Keratinocyte (primary cell): ENCODE measurements at regions not wholly inside any gene's neighbourhood (a gene's known extent, or its start where the extent isn't known, plus 50 kb on each side); places are given as distances from the start of the nearest gene placed in this dataset.

Experiments used
- DNase-seq: peaks from one replicate; pipeline ENCODE4 v3.0.0-alpha.2; 2011; ENCODE audit warnings: low read depth, missing footprints, low spot score
- FAIRE-seq: peaks from 2 replicates; lab custom pipeline; 2011; peaks lifted over from hg19 to GRCh38; lab: Jason Lieb, UNC
- H2AFZ ChIP-seq: 2 replicates; pipeline ENCODE4 v1.6.0; 2012; ENCODE audit warnings: low read length, control low read depth, inconsistent platforms; ENCODE audit not compliant: control insufficient read depth
- H3K27ac ChIP-seq: 2 replicates; pipeline ENCODE4 v1.5.1; 2011; ENCODE audit warnings: low read length; ENCODE audit not compliant: control insufficient read depth, insufficient read depth
- H3K27me3 ChIP-seq: 3 replicates; pipeline ENCODE4 v1.6.0; 2011; ENCODE audit warnings: low read length; ENCODE audit not compliant: control insufficient read depth, insufficient read depth; ENCODE audit errors: extremely low read depth
- H3K36me3 ChIP-seq, 2 experiments: 2 replicates in 1 of 2; 3 replicates in 1 of 2; pipeline ENCODE4 v1.5.1; 2011; ENCODE audit warnings: low read length in 2 of 2, mild to moderate bottlenecking in 1 of 2; ENCODE audit not compliant: control insufficient read depth in 2 of 2, insufficient read depth in 2 of 2; ENCODE audit errors: extremely low read depth in 1 of 2
- H3K4me1 ChIP-seq: 3 replicates; pipeline ENCODE4 v1.5.1; 2011; ENCODE audit warnings: low read length; ENCODE audit not compliant: control insufficient read depth, insufficient read depth; ENCODE audit errors: extremely low read depth
- H3K4me2 ChIP-seq: 3 replicates; pipeline ENCODE4 v1.6.0; 2011; ENCODE audit warnings: low read depth, low read length; ENCODE audit not compliant: control insufficient read depth, insufficient read depth; ENCODE audit errors: extremely low read depth
- H3K4me3 ChIP-seq, 3 experiments: fragments of 200-600 bp in 1 of 3; sonication (generic) in 1 of 3; 2 replicates in 2 of 3; 3 replicates in 1 of 3; pipeline ENCODE4 v1.5.1; 2011 to 2016; ENCODE audit warnings: low read length in 3 of 3, mild to moderate bottlenecking in 3 of 3, control low read depth in 2 of 3, inconsistent platforms in 1 of 3, low read depth in 1 of 3, mixed read lengths in 1 of 3, mixed run types in 1 of 3, moderate library complexity in 1 of 3; ENCODE audit not compliant: control insufficient read depth in 2 of 3, insufficient read depth in 2 of 3; ENCODE audit errors: extremely low read depth in 1 of 3
- H3K79me2 ChIP-seq: 2 replicates; pipeline ENCODE4 v1.6.0; 2012; ENCODE audit warnings: low read length; ENCODE audit not compliant: control insufficient read depth, insufficient read depth
- H3K9ac ChIP-seq: 3 replicates; pipeline ENCODE4 v1.6.0; 2011; ENCODE audit warnings: low read length; ENCODE audit not compliant: control insufficient read depth, insufficient read depth; ENCODE audit errors: extremely low read depth
- H3K9me1 ChIP-seq: 3 replicates; pipeline ENCODE4 v1.6.0; 2011; ENCODE audit warnings: low read length; ENCODE audit not compliant: control insufficient read depth, insufficient read depth; ENCODE audit errors: extremely low read depth
- H3K9me3 ChIP-seq: 2 replicates; pipeline ENCODE4 v1.5.1; 2012; ENCODE audit warnings: low read depth, low read length; ENCODE audit not compliant: control insufficient read depth
- H4K20me1 ChIP-seq: 3 replicates; pipeline ENCODE4 v1.6.0; 2011; ENCODE audit warnings: low read length; ENCODE audit not compliant: control insufficient read depth, insufficient read depth; ENCODE audit errors: extremely low read depth
- CTCF ChIP-seq, 3 experiments: IDR thresholded peaks in 1 of 3; conservative IDR thresholded peaks in 1 of 3; optimal IDR thresholded peaks in 1 of 3; 2 replicates in 2 of 3; 3 replicates in 1 of 3; pipeline versions ENCODE3 to v1.5.1; 2011; ENCODE audit warnings: low read length in 3 of 3, mild to moderate bottlenecking in 3 of 3, moderate library complexity in 2 of 3, control low read depth in 1 of 3, inconsistent platforms in 1 of 3; ENCODE audit not compliant: insufficient read depth in 2 of 3; ENCODE audit errors: extremely low read depth in 1 of 3
- EZH2 ChIP-seq: IDR thresholded peaks from one replicate; pipeline ENCODE4 v1.6.1; 2012; ENCODE audit warnings: inconsistent platforms, mild to moderate bottlenecking, low read length, moderate library complexity
- dilution Hi-C: fragments of 300-500 bp; cut with MboI; formaldehyde crosslinking; loops from one replicate; pipeline ENCODE4 v1.7.0; 2020; ENCODE audit warnings: low sequenced_read_pairs; ENCODE audit not compliant: extremely low pct_ligation_motif_present

- H2AFZ ChIP-seq: no peak overlapping the region
- FAIRE-seq (no peak), DNase-seq (no peak)
- H3K79me2 ChIP-seq: no peaks in the 10 kb centered on the region
- no peaks in the 10 kb centered on the region for H3K4me1 ChIP-seq
- dilution Hi-C loops: no loop called here
- no peaks in the 10 kb centered on the region for H3K36me3 ChIP-seq
- H3K27ac ChIP-seq: no peak overlapping the region
- H3K9me3 ChIP-seq: no peaks in the 10 kb centered on the region
- H3K9me1 ChIP-seq: no peaks in the 10 kb centered on the region
- no peaks in the 10 kb centered on the region for H3K27me3 ChIP-seq
- H3K4me3 ChIP-seq: no peak overlapping the region
- H3K4me2 ChIP-seq: no peak overlapping the region
- no peak overlapping the region for H3K9ac ChIP-seq
- no peaks in the 10 kb centered on the region for H4K20me1 ChIP-seq
- TF ChIP-seq CTCF (optimal IDR thresholded peaks at IDR 0.05 in 1 of 3, IDR thresholded peaks at IDR 0.05 in 1 of 3, conservative IDR thresholded peaks at IDR 0.05 in 1 of 3; ENCODE audit: extremely low read depth in 1 of 3, insufficient read depth in 2 of 3, low read length in 3 of 3) (no peak), EZH2 (no peak)
Measured at GRCh38 chr13:57946361-57946760, 314.8 kb downstream of the PCDH17 start.

- FAIRE-seq (no peak), DNase-seq (no peak)
- H3K9ac ChIP-seq: no peak overlapping the region
- no peaks in the 10 kb centered on the region for H3K9me3 ChIP-seq
- dilution Hi-C loops: no loop called here
- no peak overlapping the region for H2AFZ ChIP-seq
- H3K4me2 ChIP-seq: no peak overlapping the region
- H3K9me1 ChIP-seq: no peaks in the 10 kb centered on the region
- H3K27me3 ChIP-seq: no peaks in the 10 kb centered on the region
- H3K4me1 ChIP-seq: no peaks in the 10 kb centered on the region
- no peak overlapping the region for H3K4me3 ChIP-seq
- H4K20me1 ChIP-seq: no peaks in the 10 kb centered on the region
- no peaks in the 10 kb centered on the region for H3K79me2 ChIP-seq
- H3K36me3 ChIP-seq: no peaks in the 10 kb centered on the region
- H3K27ac ChIP-seq: no peak overlapping the region
- TF ChIP-seq CTCF (optimal IDR thresholded peaks at IDR 0.05 in 1 of 3, IDR thresholded peaks at IDR 0.05 in 1 of 3, conservative IDR thresholded peaks at IDR 0.05 in 1 of 3; ENCODE audit: extremely low read depth in 1 of 3, insufficient read depth in 2 of 3, low read length in 3 of 3) (no peak), EZH2 (no peak)
Measured at GRCh38 chr13:57948884-57949283, 317.3 kb downstream of the PCDH17 start.
